Stimulated activated naive CD8-positive, alpha-beta T cell treated with anti-CD3 and anti-CD28 coated beads, Interleukin-15, amount 100 ng/mL, for 72 hours (primary cell): ENCODE measurements at regions not wholly inside any gene's neighbourhood (a gene's known extent, or its start where the extent isn't known, plus 50 kb on each side); places are given as distances from the start of the nearest gene placed in this dataset.

Experiments
- ATAC-seq: fragments of 150-1000 bp; cut with Tn5 transposase; 2 replicates; pipeline ENCODE4 v1.10.0; 2021; ENCODE audit warnings: mild to moderate bottlenecking, moderate library complexity
- DNase-seq, 2 donors: peaks; one replicate each; pipeline ENCODE4 v3.0.0; 2021 to 2022
- H3K27ac Mint-ChIP-seq, 2 donors: one replicate each; pipeline ENCODE4 v1.8.0; 2022; ENCODE audit warnings: mild to moderate bottlenecking in 2 of 2, mixed read lengths in 2 of 2, moderate library complexity in 2 of 2
- H3K27me3 Mint-ChIP-seq: one replicate; pipeline ENCODE4 v1.8.0; 2022; ENCODE audit warnings: mixed read lengths
- H3K4me1 Mint-ChIP-seq: one replicate; pipeline ENCODE4 v1.8.0; 2022; ENCODE audit warnings: mild to moderate bottlenecking, mixed read lengths
- H3K4me3 Mint-ChIP-seq, 2 donors: one replicate each; pipeline ENCODE4 v1.8.0; 2022; ENCODE audit warnings: mild to moderate bottlenecking in 2 of 2, mixed read lengths in 2 of 2, moderate library complexity in 1 of 2
- H3K9me3 Mint-ChIP-seq, 2 donors: one replicate each; pipeline ENCODE4 v1.8.0; 2022; ENCODE audit warnings: mixed read lengths in 2 of 2

DNA sequence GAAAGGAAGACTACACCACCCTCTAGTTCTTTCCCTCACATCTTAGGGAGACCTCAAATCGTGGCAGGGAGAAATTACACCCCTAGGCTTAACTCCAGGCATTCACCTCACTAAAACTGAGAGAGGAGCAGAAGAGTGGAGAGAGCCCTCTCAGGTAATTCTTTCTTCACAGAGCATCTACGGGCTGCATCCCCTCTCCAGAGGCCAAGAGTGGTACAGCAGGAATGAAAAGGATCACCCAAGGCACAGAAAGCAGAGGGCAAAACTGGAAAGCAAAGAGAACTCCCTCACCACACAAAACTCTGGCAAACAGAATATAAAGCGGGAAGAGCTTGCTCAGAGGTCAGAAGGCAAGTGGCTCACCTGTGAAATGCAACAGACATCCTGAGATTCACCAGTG is 661.2 kb downstream of the TBC1D4 start:
- Mint-ChIP-seq H3K4me1 (no peaks in the 10 kb centered on the region), H3K27ac (no peak overlapping the region), H3K27me3 (no peaks in the 10 kb centered on the region), H3K9me3 (no peaks in the 10 kb centered on the region), H3K4me3 (no peak overlapping the region)
- DNase-seq, result no peak
- ATAC-seq, result no peak

- H3K27me3 Mint-ChIP-seq, result no peaks in the 10 kb centered on the region
- no peaks in the 10 kb centered on the region for H3K9me3 Mint-ChIP-seq
- DNase-seq (no peak), ATAC-seq (no peak)
- H3K4me1 Mint-ChIP-seq, result no peaks in the 10 kb centered on the region
- H3K4me3 Mint-ChIP-seq, result no peak overlapping the region
- H3K27ac Mint-ChIP-seq, result no peak overlapping the region
Observed at GRCh38 chr13:74819549-74819948, 662.4 kb downstream of the TBC1D4 start.

DNA sequence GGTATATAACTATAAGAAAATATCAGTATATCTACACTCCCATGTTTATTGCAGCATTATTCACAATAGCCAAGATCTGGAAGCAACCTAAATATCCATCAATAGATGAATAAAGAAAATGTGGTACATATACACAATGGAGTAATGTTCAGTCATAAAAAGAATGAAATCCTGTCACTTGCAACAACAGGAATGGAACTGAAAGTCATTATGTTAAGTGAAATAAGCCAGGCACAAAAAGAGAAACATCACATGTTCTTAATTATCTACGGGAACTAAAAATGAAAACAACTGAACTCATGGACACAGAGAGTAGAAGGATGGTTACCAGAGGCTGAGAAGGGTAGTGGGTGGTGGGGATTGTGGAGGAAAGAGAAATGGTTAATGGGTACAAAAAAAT is 665.2 kb downstream of the TBC1D4 start:
- Mint-ChIP-seq H3K4me1 (no peaks in the 10 kb centered on the region), H3K27ac (no peak overlapping the region), H3K4me3 (no peak overlapping the region), H3K9me3 (peaks cover 6 to 10% of the 10 kb centered on the region in 2 donors), H3K27me3 (no peaks in the 10 kb centered on the region)
- no peak for ATAC-seq
- DNase-seq, result no peak

GRCh38 chr13:74796157-74796556 is 662.0 kb upstream of the KLF12 start:
- ATAC-seq (no peak), DNase-seq (no peak)
- Mint-ChIP-seq H3K4me3 (no peak overlapping the region), H3K9me3 (peaks cover 0 to 11% of the 10 kb centered on the region in 2 donors), H3K27ac (no peak overlapping the region), H3K4me1 (no peaks in the 10 kb centered on the region), H3K27me3 (peaks cover 33% of the 10 kb centered on the region)

DNA sequence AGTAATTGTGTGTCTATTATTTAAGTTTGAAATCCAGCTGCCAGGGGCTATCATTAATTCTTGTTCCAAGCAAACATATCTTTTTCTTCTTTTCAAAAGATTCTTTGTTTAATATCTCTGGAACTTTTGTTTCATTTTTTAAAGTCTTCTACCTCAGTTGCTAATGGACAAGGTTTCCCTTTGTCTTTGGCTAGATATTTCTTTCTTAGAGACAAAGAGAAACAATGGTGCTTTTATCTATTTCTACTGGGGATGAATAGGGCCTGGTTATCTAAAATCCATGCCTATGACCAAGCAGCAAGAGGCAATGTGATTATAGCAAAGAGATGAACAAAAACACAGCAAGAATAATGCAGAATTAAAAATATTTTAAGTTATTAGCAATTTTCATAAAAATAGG is 661.3 kb upstream of the KLF12 start:
- Mint-ChIP-seq H3K9me3 (peaks cover 0 to 11% of the 10 kb centered on the region in 2 donors), H3K27ac (no peak overlapping the region), H3K27me3 (peaks cover 33% of the 10 kb centered on the region), H3K4me1 (no peaks in the 10 kb centered on the region), H3K4me3 (no peak overlapping the region)
- DNase-seq, result no peak
- no peak for ATAC-seq

- H3K4me1 Mint-ChIP-seq, result no peaks in the 10 kb centered on the region
- H3K27me3 Mint-ChIP-seq, result peaks cover 33% of the 10 kb centered on the region
- no peak for ATAC-seq
- DNase-seq, result no peak
- H3K9me3 Mint-ChIP-seq, result peaks cover 0 to 11% of the 10 kb centered on the region in 2 donors
- no peak overlapping the region for H3K27ac Mint-ChIP-seq
- H3K4me3 Mint-ChIP-seq, result no peak overlapping the region
Observed at GRCh38 chr13:74794582-74794981, 660.4 kb upstream of the KLF12 start.

GRCh38 chr13:74794147-74794546 is 659.9 kb upstream of the KLF12 start:
- Mint-ChIP-seq H3K27me3 (peaks cover 33% of the 10 kb centered on the region), H3K4me1 (no peaks in the 10 kb centered on the region), H3K4me3 (no peak overlapping the region), H3K27ac (peak overlapping the region in 1 of 2 donors; percentile 67), H3K9me3 (peaks cover 0 to 11% of the 10 kb centered on the region in 2 donors)
- DNase-seq, result no peak
- no peak for ATAC-seq

- ATAC-seq (no peak), DNase-seq (no peak)
- H3K9me3 Mint-ChIP-seq, result no peaks in the 10 kb centered on the region
- no peaks in the 10 kb centered on the region for H3K4me1 Mint-ChIP-seq
- no peak overlapping the region for H3K4me3 Mint-ChIP-seq
- no peak overlapping the region for H3K27ac Mint-ChIP-seq
- no peaks in the 10 kb centered on the region for H3K27me3 Mint-ChIP-seq
Observed at GRCh38 chr13:74784959-74785358, 650.8 kb upstream of the KLF12 start.

- no peaks in the 10 kb centered on the region for H3K4me1 Mint-ChIP-seq
- no peak for DNase-seq
- no peak overlapping the region for H3K4me3 Mint-ChIP-seq
- no peaks in the 10 kb centered on the region for H3K9me3 Mint-ChIP-seq
- H3K27ac Mint-ChIP-seq, result no peak overlapping the region
- H3K27me3 Mint-ChIP-seq, result peaks cover 7% of the 10 kb centered on the region
- ATAC-seq, result no peak
Observed at GRCh38 chr13:74778946-74779345, 644.7 kb upstream of the KLF12 start.

GRCh38 chr13:74778087-74778486 is 643.9 kb upstream of the KLF12 start:
- Mint-ChIP-seq H3K9me3 (no peaks in the 10 kb centered on the region), H3K27me3 (peaks cover 7% of the 10 kb centered on the region)
- no peak for ATAC-seq

DNA sequence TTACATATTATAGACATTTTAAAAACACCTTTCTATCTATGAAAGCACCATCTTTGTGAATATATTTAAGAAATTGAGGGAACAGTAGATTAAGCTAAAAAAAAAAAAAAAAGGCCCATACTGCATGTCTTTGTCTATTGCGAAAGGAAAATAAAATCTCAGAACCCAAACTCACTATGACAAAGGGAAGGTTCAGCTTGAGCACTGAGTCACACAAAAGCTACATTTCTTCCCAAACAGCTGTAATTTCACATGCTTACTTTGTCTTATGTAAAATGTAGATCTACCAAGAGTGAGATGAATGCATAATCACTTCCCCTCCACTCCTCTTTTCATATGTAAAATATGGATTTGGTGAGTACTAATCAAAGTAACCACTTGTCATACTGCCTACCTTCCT is 640.1 kb upstream of the KLF12 start:
- DNase-seq (no peak), ATAC-seq (no peak)
- Mint-ChIP-seq H3K4me1 (no peaks in the 10 kb centered on the region), H3K4me3 (no peak overlapping the region), H3K9me3 (no peaks in the 10 kb centered on the region), H3K27me3 (peaks cover 7% of the 10 kb centered on the region), H3K27ac (no peak overlapping the region)

More at GRCh38 chr13:74778087-74778486, 643.9 kb upstream of the KLF12 start:
- H3K4me1 Mint-ChIP-seq, result no peaks in the 10 kb centered on the region
- H3K4me3 Mint-ChIP-seq, result no peak overlapping the region
- no peak overlapping the region for H3K27ac Mint-ChIP-seq
- DNase-seq, result no peak

DNA sequence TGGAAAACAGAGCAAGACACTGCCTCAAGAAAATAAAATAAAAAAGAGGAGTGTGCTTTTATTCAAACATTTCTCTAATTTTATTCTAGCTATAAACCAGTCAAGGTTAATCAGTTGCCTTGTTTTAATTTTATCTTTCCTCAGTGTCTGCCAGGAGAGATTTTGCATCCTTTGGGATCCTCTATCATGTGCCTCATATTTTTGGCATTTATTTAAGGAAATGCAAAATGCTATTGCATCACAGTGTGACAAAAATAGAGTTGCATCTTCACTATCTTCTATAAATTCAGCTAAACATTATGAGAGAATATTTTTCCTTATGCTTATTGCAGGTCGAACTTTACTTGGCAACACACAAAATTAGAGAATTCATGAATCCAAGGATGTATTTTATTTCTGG is 639.0 kb upstream of the KLF12 start:
- DNase-seq, result no peak
- no peak overlapping the region for H3K4me3 Mint-ChIP-seq
- peaks cover 7% of the 10 kb centered on the region for H3K27me3 Mint-ChIP-seq
- ATAC-seq, result no peak
- H3K27ac Mint-ChIP-seq, result no peak overlapping the region
- no peaks in the 10 kb centered on the region for H3K4me1 Mint-ChIP-seq
- H3K9me3 Mint-ChIP-seq, result no peaks in the 10 kb centered on the region

DNA sequence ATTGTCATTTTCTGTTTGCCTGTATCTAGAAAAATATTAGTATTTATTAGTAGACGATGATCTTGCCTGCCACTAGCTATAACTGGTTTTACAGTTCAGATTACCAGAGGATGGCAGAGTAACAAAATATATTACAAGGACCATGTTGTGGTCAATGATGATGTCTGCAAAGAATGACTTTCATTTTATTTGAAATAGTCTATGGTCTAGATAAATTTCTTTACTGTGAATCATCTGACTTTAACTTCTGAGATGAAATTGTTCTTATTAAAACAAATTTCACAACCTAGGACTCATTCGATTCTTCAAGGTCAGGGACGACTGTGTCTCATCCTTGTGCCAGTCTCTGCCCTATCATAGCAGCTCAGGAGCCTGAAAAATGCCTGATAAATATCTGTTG is 637.8 kb upstream of the KLF12 start:
- no peak for ATAC-seq
- peaks cover 7% of the 10 kb centered on the region for H3K27me3 Mint-ChIP-seq
- no peak overlapping the region for H3K4me3 Mint-ChIP-seq
- no peak overlapping the region for H3K27ac Mint-ChIP-seq
- no peaks in the 10 kb centered on the region for H3K9me3 Mint-ChIP-seq
- H3K4me1 Mint-ChIP-seq, result no peaks in the 10 kb centered on the region
- no peak for DNase-seq

GRCh38 chr13:74770361-74770760 is 636.2 kb upstream of the KLF12 start:
- ATAC-seq (no peak), DNase-seq (no peak)
- no peaks in the 10 kb centered on the region for H3K9me3 Mint-ChIP-seq
- H3K4me1 Mint-ChIP-seq, result no peaks in the 10 kb centered on the region
- peak overlapping the region in 1 of 2 donors; percentile 65 for H3K27ac Mint-ChIP-seq
- no peak overlapping the region for H3K4me3 Mint-ChIP-seq
- H3K27me3 Mint-ChIP-seq, result no peaks in the 10 kb centered on the region

GRCh38 chr13:74769333-74769732 is 635.1 kb upstream of the KLF12 start:
- Mint-ChIP-seq H3K27me3 (no peaks in the 10 kb centered on the region), H3K4me3 (no peak overlapping the region), H3K27ac (no peak overlapping the region)

DNA sequence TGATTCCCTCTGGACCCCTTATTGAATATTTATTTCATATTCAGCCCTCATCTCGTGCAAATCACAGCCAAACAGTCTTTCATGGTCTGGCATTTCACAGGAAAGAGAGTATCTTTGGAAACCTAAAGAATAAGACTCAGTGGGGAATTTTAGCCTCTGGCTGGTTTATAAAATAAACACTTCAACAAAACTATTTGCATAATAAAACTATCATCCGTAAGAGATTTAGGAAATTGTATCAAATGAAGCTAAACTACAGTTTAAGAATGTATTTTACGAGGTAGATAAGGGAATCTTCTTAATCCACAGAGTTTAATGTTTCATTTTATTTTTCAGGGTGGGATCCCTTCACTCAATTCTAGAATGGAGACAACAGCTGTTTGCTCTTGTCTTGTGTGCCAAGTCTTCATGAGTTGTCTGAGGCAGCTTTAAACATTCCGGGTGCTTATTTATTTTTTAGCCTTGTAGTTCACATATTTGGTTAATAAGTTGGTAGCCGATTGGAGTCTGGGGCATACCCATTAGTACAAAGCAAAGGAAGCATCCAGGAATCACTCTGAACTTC is 634.4 kb upstream of the KLF12 start:
- H3K4me3 Mint-ChIP-seq, result no peak overlapping the region
- DNase-seq (no peak), ATAC-seq (no peak)
- no peaks in the 10 kb centered on the region for H3K4me1 Mint-ChIP-seq
- H3K9me3 Mint-ChIP-seq, result no peaks in the 10 kb centered on the region
- H3K27ac Mint-ChIP-seq, result no peak overlapping the region
- H3K27me3 Mint-ChIP-seq, result no peaks in the 10 kb centered on the region

More at GRCh38 chr13:74769333-74769732, 635.1 kb upstream of the KLF12 start:
- Mint-ChIP-seq H3K4me1 (no peaks in the 10 kb centered on the region), H3K9me3 (no peaks in the 10 kb centered on the region)
- DNase-seq (no peak), ATAC-seq (no peak)

DNA sequence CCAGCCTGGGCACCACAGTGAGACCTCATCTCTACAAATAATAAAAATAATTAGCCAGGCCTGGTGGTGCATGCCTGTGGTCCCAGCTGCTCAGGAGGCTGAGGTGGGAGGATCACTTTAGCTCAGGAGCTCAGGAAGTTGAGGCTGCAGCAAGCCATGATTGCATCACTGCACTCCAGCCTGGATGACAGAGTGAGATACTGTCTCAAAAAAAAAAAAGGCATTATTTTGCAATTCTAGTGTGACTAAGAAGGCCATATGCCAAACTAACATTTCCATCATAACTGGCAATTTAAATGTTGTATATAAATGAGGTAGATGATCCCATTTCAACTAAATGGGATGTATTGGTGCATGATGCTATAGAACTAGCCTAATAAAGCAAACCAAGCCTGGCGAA is 632.8 kb upstream of the KLF12 start:
- no peak overlapping the region for H3K4me3 Mint-ChIP-seq
- H3K4me1 Mint-ChIP-seq, result no peaks in the 10 kb centered on the region
- no peak for ATAC-seq
- H3K27me3 Mint-ChIP-seq, result no peaks in the 10 kb centered on the region
- no peak overlapping the region for H3K27ac Mint-ChIP-seq
- DNase-seq, result no peak
- H3K9me3 Mint-ChIP-seq, result no peaks in the 10 kb centered on the region
